ENCODE measurements at regions not wholly inside any gene's neighbourhood (a gene's known extent, or its start where the extent isn't known, plus 50 kb on each side); places are given as distances from the start of the nearest gene placed in this dataset.

DNA sequence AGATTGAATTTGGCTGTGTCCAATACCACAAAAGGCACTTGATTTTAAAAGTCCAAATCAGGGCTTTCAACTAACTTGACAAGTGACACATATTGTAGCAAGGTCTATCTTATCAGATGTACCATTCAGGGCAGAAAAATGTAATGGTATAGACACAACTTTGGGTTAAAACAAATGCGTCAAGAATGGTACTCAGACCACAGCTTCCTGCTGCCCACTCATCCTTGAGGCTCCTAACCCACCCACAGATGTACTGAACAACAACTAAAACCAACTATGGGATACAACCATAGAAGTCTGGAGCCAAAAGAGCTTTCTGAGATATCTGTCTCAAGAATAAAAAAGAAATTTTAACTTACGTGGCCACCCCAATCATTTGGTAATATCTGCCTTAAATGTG is 105.2 kb downstream of the RBM43 start:
- TF ChIP-seq, protein P1, sequence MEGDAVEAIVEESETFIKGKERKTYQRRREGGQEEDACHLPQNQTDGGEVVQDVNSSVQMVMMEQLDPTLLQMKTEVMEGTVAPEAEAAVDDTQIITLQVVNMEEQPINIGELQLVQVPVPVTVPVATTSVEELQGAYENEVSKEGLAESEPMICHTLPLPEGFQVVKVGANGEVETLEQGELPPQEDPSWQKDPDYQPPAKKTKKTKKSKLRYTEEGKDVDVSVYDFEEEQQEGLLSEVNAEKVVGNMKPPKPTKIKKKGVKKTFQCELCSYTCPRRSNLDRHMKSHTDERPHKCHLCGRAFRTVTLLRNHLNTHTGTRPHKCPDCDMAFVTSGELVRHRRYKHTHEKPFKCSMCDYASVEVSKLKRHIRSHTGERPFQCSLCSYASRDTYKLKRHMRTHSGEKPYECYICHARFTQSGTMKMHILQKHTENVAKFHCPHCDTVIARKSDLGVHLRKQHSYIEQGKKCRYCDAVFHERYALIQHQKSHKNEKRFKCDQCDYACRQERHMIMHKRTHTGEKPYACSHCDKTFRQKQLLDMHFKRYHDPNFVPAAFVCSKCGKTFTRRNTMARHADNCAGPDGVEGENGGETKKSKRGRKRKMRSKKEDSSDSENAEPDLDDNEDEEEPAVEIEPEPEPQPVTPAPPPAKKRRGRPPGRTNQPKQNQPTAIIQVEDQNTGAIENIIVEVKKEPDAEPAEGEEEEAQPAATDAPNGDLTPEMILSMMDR (IDR thresholded peaks at IDR 0.05) = no peak
- TF ChIP-seq EZH2phosphoT487 (IDR thresholded peaks at IDR 0.05) (no peak), EZH2 (IDR thresholded peaks at IDR 0.05) (no peak)
